Activated CD8-positive, alpha-beta memory T cell treated with anti-CD3 and anti-CD28 coated beads, Interleukin-2, amount 50 U/mL, for 1 hour (primary cell): ENCODE measurements at regions not wholly inside any gene's neighbourhood (a gene's known extent, or its start where the extent isn't known, plus 50 kb on each side); places are given as distances from the start of the nearest gene placed in this dataset.
"Not testable (repeated sequence)": the region's sequence is repeated elsewhere in the genome, so short reads cannot be mapped to it uniquely, and the experiment has no call there.

Source experiments
- DNase-seq: peaks from one replicate; pipeline ENCODE4 v3.0.0-alpha.2; 2020; ENCODE audit errors: extremely low read depth

DNA sequence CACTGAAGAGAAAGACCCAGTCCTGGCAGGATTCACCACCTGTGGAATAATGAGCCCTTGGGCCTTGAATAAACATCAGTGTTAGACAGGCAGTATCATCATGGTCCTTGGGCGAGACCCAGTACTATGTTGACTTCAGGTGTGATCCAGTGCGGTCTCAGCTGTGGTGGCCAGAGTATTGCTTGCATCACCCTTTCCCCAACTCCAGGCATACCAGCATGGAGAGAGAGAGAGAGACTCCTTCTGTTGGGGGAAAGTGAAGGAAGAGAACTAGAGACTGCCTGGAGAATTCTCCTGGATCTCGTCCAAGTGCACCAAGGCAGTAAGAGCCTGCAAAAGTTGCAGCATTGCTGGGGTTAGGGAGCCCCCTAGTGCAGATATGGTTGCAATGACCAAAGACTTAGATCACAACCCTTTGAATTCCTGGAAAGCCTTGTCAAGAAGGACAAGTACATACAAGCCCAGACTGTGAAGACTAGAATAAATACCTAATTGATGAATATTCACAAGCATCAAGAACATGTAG is 61.1 kb upstream of the VAMP7 start:
- no peak for DNase-seq

DNA sequence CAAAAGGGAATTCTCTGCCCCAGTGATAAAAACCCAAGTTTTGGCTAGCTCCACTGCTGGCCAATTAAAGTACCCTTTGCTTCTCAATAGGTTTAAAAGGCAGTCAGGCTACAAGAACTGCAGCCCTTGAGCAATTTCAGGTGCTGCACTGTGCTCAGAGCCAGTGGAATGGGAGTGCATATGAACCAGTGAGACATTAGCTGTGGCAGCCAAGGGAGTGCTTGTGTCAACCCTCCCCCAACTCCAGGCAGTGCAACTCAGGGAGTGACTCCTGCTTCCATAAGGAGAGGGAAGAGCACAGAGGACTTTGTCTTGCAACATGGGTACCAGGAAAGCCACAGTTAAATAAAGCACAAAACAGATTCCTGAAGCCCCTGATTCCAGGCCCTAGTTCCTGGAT is 61.6 kb upstream of the VAMP7 start:
- DNase-seq: no peak

DNA sequence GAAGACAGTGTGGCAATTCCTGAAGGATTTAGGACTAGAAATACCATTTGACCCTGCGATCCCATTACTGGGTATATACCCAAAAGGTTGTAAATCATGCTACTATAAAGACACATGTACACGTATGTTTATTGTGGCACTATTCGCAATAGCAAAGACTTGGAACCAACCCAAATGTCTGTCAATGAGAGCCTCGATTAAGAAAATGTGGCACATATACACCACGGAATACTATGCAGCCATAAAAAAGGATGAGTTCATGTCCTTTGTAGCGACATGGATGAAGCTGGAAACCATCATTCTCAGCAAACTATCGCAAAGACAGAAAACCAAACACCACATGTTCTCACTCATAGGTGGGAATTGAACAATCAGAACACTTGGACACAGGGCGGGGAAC is 66.8 kb upstream of the VAMP7 start:
- DNase-seq: not testable (repeated sequence)

DNA sequence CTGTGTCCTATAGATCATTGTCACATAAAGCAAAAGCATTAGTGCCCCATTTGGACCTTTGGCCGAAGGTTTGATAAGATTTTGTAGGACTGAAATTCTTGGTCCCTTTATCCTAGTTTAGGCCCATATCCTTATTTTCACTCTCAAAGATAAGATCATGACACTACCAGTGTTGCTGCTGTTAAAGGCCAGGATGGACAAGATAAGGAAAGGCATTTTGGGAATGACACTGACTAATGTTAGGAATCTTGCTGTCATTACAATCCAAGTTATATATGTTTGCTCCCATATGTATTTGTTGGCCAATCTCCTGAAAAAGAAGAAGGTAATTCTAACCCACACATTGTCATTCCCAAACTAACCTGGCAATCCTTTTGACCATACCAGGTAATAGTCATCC is 101.3 kb upstream of the VAMP7 start:
- DNase-seq: no peak

DNA sequence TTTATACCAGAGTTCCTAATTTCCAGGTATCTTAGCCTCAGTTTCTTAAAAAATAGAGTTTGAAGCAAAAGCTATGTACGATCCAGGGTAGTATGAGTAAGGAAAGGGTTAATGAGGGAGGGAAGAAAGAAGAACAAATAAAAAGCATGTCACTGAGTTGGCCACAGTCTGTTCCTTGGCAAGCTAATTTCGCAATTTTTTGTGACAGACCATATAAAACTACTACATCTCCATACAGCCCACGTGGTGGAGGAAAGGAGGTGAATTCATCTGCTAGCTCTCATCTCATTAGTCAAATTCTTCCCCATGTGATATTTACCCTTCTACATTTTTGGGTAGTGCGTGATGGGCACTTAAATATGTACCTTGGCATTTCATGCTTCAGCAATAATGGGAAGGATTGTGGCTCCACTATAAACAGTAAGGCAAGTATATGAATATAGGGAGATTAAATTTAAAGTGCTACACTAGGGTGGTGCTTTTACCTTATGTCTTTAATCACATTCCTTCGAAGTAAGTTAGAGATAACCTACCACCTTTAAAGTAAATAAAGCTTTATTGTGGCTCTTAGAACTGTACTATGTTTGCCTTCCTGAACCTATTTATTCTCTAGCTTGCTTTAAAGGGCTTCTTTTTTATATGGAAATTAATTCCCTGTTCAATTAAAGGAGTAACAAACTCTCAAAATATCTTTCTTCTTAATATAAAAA is 102.1 kb upstream of the VAMP7 start:
- no peak for DNase-seq

DNA sequence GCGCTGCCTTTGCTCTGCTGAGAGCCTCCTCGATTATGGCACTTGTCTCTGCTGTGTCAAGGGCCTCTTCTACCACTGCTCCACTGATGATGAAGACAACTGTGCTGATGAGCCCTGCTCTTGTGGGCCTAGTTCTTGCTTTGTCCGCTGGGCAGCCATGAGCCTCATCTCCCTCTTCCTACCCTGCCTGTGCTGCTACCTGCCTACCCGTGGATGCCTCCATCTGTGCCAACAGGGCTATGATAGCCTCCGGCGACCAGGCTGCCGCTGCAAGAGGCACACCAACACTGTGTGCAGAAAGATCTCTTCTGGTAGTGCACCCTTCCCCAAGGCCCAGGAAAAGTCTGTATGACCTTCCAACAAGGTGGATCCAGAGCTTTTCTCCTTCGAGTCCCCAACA is 106.8 kb upstream of the VAMP7 start:
- no peak for DNase-seq

DNA sequence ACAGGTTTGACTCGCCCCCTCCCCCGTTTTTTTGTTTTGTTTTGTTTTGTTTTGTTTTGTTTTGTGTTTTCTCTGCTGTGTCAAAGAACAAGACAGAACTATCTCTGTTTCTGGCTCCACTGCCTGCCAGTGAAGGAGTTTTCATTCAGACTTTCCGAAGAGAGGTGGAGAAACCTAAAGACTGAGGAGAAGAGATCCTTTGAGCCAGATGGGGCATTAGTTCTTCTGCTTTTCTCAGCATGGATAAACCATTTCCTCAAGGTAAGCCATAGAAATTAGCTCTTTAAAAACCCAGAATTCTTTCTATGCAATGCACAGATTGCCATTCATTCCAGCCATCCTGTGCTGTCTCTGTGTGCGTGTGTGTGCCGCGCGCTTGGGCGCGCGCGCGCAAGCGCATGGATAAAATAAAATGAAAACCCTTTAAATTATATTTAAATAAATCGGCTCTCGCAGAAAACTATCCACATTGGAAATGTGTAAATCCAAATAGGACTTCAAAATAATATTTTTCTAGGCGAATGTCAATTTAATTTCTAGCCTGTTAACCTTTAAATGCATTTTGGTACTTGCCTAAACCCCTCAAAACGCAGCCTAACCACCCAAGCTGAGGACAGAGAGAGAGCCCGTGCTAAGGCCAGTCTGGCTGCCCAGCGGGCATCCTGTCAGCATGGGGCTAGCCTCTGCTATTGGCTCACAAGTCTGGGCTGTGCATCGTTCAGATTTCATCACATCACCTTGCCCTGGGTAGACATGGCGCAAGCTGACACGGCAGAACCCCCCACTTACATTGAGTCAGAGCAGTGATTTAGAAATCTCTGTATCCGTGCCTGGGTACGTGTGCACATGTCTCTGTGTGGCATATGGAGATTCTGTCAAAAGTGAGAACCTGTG is 113.0 kb upstream of the VAMP7 start:
- no peak for DNase-seq

DNA sequence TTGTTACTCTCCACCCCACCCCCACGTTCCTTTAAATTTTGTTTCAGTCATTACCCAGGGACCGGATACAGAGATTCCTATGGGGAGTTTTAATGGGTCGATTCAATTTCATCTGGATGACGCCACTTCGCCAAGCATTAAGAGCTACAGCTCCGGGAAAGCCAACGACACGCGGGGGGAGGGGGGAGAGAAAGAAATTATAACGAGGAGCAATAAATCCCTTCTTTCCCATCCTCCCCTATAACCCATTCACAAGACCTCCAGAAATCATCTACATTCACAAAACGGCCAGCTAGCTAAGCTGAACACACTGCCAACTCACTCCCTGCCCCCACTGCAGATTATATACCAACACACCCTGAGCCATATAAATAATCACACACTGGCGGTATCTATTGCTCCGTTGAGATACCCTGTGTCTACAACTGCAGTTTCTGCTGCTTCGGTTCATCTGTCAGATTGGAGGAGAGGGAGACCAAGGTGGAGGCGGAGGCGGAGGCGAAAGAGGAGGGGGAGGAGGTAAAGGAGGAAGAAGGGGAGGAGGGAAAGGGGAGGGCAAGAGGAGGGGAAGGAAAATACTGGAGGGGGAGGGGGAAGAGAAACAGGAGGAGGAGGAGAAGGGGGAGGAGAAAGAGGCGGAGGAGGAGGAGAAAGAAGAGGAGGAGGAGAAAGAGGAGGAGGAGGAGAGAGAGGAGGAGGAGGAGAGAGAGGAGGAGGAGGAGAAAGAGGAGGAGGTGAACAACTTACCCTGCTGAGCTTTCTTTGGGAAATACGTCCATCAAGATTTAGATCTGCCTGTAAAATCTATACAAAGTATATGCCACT is 113.9 kb upstream of the VAMP7 start:
- peak; percentile 0 for DNase-seq

DNA sequence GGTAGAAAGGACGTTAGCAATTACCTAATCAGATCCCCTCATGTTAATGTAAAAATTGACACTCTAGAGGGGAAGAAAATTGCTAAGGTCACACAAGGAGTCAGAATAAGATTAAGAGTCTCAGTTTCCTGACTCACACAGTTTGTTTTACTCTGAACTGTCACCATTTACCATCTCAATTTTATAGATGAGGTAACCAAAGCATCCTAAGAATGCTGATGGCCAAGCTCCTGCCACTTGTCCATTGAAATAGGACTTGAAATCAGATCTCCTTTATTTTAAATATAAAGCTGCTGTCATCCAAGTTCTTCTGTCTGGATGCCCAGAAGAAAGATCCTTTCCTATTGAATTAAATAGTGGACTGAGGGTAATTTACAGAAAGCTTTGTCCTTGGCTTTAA is 114.8 kb upstream of the VAMP7 start:
- DNase-seq: no peak

DNA sequence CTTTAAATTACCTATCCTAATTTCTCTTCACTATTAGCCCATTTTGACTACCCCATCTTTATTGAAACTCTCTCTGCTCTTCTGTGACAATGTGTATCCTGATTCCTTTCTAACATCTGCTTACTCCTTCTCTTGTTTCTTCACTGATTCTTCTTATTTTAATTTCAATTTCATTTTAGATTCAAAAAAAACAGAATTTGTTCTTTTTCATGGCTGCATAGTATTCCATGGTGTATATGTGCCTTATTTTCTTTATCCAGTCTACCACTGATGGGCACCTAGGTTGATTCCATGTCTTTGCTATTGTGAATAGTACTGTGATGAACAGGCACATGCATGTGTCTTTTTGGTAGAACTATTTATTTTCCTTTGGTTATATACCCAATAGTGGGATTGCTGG is 120.0 kb upstream of the VAMP7 start:
- no peak for DNase-seq

DNA sequence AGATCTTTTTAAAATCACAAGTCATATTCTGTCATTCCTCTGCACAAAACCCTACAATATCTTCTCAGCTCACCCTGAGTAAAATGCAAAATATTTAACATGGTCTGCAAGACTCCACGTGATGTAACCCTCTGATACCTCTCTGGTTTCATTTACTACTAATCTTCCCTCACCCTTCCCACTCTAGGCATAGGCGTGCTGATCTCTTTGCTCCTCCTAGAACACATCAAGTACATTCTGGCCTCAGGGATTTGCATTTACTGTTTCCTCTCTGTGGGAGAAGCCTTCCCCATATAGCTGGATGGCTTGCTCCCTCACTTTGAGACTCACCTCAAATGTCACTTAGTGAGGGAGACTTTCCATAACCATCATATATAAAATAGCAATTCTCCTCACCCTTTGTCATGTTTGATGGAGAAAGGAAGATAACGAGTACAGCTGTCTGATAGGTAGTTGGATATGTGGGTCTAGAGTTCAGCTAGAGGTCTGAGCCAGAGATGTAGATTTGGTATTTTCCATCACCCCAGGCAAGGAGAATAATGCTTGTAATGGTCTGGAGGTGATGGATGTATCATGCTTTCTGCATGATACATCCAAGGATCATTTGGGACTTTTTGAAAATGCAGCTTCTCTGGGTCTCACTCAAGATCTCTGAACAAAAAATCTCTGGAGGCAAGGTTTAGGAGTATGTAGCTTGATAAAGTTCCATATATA is 123.9 kb upstream of the VAMP7 start:
- DNase-seq: no peak

DNA sequence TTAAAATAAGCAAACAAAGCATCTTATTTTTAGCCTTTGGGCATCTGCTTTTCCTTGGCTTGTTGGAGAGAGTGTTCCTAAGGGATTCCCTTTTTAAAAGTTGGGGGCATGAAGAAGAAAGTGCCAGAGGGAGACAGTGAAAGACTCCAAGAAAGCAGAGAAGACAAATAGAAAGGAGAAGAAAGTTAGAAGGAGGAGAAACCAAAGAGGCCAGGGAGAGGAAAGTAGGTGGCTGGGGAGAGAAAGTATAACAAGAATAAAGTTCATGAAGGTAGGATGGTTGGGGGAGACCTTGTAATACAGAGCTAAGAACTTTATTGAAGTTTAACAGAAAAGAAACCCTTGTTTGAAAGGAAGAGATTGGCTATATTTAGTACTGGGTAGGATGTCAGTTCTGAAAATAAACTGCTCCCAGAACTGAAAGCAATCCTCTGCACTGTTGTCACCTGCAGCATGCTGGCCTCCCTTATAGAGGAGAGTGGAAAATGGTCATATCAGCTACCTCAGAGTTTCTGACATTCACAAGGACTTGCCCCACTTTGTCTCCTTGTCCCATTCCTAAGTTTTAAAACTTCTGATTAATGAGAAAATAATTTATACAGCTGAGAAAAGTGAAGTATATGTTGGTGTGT is 125.3 kb upstream of the VAMP7 start:
- DNase-seq: no peak

DNA sequence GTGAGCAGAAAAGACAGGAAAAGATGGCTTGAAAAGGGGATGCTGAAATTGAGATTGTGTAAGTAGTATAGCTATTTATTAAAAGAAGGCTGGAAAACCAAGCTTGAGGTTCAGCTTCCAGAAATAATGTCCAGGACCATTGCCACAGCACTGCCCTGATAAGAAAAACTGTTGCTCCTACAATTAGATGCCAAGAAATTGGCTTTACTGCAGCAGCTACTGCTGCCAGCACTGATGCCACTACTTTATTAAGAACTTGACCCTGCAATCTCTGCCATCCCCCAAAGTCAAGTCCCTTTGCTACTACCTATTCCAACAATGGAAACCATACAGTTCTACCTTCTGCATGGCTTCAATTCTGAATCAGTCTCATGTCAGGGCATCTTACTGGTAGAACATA is 130.0 kb upstream of the VAMP7 start:
- no peak for DNase-seq

DNA sequence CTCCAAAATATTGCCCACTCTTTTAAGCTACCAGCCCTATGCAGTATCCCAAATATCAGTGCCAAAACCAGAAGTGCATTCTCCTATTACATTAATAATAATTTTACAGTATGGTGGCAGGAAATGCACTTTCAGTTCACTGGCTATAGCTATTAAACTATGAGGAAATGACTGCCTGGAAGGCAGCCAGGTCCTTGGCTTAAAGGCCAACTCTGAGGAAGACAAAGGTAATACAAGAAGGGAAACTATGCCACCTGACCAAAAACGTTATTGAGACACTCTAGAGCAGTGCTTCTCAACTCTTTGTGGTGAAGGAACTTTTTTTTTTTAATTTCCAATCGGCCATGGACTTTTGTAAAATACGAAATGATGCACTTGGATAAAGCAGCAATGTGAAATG is 133.6 kb upstream of the VAMP7 start:
- no peak for DNase-seq

DNA sequence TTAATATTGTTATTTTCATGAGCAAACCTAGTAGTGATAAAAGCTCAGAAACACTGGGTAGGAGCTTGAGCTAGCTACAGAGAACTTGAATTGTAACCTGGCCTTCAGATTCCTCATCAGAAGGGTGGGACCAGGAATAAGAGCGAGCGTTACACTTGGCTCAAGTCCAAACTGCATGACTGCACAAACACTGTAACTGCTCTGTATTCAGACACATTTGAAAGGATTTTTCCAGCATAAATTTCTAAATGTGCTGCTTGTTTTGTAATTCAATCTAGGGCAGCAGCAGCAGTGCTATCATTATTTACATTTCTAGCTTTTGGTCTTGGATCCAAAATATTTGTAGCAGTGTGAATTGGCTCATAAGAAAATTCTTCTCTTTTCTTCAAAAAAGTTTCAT is 133.0 kb upstream of the TMLHE start:
- DNase-seq: no peak

DNA sequence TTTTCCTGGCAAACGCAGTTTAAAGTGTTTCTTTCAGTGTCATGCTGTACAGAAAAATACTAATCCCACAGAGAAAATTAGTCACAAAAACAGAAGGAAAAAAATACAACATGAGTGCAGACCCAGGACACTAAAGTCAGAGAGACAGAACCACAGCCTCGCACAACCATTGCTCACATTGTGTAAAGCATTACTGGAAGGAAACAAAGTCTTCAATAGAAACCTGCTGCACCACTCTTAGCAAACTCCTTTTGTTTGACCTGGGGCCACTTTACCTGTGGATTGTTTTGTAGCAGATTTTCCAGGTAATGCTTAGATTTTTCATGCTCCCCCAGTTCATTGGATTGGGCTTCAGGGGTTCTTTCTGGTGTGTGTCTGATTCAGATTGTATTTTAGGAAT is 131.8 kb upstream of the TMLHE start:
- DNase-seq: no peak

DNA sequence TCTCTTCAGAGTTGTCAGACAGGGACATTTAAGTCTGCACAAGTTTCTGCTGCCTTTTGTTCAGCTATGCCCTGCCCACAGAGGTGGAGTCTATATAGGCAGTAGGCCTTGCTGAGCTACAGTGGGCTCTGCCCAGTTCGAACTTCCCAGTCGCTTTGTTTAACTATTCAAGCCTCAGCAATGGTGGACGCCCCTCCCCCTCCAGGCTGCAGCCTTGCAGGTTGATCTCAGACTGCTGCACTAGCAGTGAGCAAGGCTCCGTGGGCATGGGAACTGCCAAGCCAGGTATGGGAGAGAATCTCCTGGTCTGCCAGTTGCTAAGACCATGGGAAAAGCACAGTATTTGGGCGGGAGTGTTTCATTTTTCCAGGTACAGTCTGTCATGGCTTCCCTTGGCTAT is 115.6 kb upstream of the TMLHE start:
- not testable (repeated sequence) for DNase-seq

DNA sequence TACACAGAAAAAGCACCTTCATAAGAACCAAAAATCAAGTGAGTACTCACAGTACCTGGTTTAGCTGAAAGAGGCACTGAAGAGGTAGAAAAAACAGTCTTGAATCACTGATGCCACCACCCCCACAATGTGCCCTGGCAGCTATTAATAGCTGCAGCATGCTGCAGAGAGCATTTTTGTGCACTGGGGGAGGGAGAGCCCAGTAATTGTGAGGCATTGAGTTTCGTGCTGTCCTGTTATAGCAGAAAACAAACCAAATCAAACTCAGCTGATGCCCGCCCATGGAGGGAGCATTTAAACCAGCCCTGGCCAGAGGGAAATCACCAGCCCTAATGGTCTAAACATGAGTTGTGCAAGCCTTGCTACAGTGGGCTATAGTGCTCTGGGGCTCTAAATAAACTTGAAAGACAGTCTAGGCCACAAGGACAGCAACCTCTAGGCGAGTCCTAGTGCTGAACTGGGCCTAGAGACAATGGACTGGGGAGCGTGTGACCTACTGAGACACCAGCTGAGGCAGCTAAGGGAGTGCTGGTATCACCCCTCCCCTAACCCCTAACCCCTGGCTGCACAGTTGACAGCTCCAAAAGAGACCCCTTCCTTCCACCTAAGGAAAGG is 106.3 kb upstream of the TMLHE start:
- DNase-seq: no peak

DNA sequence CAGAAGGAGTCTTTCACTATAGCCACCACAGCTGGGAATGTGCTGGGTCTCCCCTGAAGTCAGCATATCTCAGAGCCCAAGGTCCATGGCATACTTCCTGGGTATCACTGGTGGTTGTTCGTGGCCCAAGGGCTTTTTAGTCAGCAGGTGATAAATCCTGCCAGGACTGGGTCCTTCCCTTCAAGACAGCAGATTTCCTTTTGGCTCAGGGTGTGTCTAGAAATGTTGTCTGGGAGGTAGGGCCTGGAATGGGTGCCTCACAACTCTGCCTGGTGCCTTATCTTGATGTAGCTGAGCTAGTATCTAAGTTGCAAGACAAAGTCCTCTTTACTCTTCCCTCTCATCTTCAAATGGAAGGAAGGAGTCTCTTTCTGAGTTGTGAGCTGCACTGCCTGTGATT is 102.4 kb upstream of the TMLHE start:
- DNase-seq: no peak

DNA sequence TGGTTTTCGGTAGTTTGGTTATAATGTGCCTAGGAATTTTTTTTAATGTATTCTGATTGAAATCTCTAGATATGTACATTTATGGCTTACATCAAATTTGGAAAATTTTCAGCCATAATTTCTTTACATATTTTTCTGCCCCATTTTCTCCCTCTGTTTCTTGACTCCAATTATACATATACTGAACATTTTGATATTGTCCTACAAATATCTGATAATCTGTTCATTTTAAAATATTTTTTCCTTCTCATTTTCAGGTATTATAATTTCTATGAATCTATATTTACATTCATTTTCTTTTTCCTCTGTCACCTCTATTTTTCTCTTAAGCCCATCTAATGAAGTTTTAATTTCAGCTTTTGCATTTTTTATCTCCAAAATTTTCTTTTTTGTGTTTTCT is 82.7 kb upstream of the TMLHE start:
- no peak for DNase-seq

DNA sequence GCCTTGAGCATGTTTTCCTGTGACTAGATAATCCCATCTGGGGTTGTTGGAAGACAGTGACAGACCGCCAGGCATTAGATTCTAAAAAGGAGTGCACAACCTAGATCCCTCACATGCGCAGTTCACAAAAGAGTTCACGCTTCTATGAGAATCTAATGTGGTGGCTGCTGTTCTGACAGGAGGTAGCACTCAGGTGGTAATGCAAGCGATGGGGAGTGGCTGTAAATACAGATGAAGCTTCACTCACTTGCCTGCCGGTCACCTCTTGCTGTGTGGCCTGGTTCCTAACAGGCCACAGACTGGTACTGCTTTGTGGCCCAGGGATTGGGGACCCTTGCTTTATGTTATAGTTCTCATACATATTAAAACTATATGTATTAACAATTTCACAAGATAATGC is 81.9 kb upstream of the TMLHE start:
- no peak for DNase-seq
